Nephron progenitor cell (in vitro differentiated cells): ENCODE measurements at regions not wholly inside any gene's neighbourhood (a gene's known extent, or its start where the extent isn't known, plus 50 kb on each side); places are given as distances from the start of the nearest gene placed in this dataset.

Source experiments
- DNase-seq: peaks from one replicate; pipeline ENCODE4 v3.0.0; 2021
- H3K27ac Mint-ChIP-seq: 2 replicates; pipeline ENCODE4 v1.8.0; 2021; ENCODE audit warnings: mild to moderate bottlenecking, moderate library complexity, mixed read lengths
- H3K27me3 Mint-ChIP-seq: 2 replicates; pipeline ENCODE4 v1.8.0; 2021; ENCODE audit warnings: mild to moderate bottlenecking, low read depth, mixed read lengths; ENCODE audit not compliant: poor library complexity
- H3K36me3 Mint-ChIP-seq: 2 replicates; pipeline ENCODE4 v1.8.0; 2021; ENCODE audit warnings: low read depth, mixed read lengths
- H3K4me1 Mint-ChIP-seq: 2 replicates; pipeline ENCODE4 v1.8.0; 2021; ENCODE audit warnings: mixed read lengths
- H3K4me3 Mint-ChIP-seq: 2 replicates; pipeline ENCODE4 v1.8.0; 2021; ENCODE audit warnings: mild to moderate bottlenecking, moderate library complexity, mixed read lengths
- H3K9me3 Mint-ChIP-seq: 2 replicates; pipeline ENCODE4 v1.8.0; 2021; ENCODE audit warnings: mild to moderate bottlenecking, moderate library complexity, mixed read lengths
- TF ChIP-seq, protein P1 (sequence below): fragments of 200-600 bp; sonication (generic); IDR thresholded peaks from 2 replicates; pipeline ENCODE4 v1.5.0; 2021; ENCODE audit warnings: antibody characterized with exemption

DNA sequence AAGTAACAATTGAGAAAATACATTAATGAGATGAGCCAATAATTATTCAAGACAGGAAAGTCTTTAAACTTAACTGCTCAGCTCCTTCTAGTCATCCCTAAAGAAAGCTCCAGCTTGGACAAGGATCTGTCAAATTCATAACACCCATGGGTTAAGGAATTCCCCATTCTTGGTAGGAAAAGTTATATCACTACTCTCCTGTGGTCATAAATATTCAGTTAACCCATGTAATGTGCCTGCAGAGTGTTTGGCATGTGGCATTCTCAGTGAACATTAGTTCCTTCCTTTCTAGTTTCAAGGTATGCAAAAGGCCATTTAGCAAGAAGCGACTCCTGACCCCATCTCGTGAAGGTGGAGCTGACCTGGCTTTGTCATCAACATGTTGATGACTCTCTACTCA is 76.7 kb upstream of the VCAM1 start:
- no peak for DNase-seq
- H3K27me3 Mint-ChIP-seq: peaks cover 2% of the 10 kb centered on the region
- no peaks in the 10 kb centered on the region for H3K4me1 Mint-ChIP-seq
- no peaks in the 10 kb centered on the region for H3K36me3 Mint-ChIP-seq
- peaks cover 11% of the 10 kb centered on the region for H3K9me3 Mint-ChIP-seq
- TF ChIP-seq, protein P1, sequence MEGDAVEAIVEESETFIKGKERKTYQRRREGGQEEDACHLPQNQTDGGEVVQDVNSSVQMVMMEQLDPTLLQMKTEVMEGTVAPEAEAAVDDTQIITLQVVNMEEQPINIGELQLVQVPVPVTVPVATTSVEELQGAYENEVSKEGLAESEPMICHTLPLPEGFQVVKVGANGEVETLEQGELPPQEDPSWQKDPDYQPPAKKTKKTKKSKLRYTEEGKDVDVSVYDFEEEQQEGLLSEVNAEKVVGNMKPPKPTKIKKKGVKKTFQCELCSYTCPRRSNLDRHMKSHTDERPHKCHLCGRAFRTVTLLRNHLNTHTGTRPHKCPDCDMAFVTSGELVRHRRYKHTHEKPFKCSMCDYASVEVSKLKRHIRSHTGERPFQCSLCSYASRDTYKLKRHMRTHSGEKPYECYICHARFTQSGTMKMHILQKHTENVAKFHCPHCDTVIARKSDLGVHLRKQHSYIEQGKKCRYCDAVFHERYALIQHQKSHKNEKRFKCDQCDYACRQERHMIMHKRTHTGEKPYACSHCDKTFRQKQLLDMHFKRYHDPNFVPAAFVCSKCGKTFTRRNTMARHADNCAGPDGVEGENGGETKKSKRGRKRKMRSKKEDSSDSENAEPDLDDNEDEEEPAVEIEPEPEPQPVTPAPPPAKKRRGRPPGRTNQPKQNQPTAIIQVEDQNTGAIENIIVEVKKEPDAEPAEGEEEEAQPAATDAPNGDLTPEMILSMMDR: no peak
- no peak overlapping the region for H3K27ac Mint-ChIP-seq
- no peak overlapping the region for H3K4me3 Mint-ChIP-seq

DNA sequence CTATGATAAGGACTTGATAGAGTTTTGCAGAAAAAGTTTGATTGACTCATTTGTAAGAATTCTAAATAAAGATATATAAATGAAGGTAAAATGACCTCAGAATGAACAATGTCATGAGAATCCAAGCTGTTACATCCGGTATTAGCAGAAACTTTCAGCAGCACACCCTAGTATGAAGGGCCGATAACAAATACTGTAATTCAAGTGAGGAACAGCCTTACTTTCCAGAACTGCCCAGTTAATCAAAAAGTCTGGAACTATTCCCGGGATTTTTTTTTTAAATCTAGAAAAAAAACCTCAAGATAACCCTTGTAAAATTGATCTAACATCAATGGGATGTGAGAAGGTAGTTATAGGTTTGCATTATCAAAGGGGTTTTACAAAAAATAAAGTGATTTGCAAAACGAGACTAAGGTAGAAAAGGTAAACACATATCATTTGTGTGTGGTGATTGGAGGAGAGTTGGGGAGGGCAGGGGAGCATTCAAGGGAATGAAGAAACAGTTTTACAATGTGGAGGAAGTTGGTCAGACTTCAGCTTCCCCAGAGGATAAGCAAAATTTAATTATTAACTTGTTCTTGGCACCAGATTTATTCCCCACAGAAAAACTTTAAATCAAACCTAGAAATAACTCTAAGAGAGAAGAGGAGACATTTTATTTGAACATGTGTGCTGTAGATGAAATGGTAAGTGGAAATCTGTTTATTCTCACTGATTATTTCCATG is 75.9 kb upstream of the VCAM1 start:
- DNase-seq: no peak
- Mint-ChIP-seq H3K27me3 (peaks cover 3% of the 10 kb centered on the region), H3K9me3 (peaks cover 14% of the 10 kb centered on the region), H3K4me3 (no peak overlapping the region), H3K27ac (no peak overlapping the region), H3K36me3 (no peaks in the 10 kb centered on the region), H3K4me1 (no peaks in the 10 kb centered on the region)
- TF ChIP-seq, protein P1: no peak

DNA sequence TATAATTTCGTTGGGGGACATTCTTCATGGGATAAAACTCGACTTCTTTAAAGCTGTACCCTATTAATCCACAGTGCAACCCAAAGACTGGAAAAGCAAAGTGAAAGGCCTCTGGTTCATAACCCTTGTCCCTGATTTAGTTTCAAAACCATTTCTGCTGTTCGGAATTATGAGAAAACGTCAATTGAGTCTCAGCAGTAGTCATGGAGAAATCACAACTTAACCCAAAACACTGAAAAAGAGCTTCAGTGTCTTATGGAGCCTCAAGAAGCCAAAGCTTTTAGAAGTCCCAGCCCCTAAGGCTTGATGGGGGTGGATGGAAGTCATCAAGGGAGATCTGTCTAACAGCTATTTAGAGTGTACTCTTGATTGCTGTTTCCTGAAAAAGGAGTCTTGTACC is 73.5 kb upstream of the VCAM1 start:
- H3K9me3 Mint-ChIP-seq: peaks cover 31% of the 10 kb centered on the region
- no peak overlapping the region for H3K27ac Mint-ChIP-seq
- H3K36me3 Mint-ChIP-seq: no peaks in the 10 kb centered on the region
- TF ChIP-seq, protein P1: no peak
- no peaks in the 10 kb centered on the region for H3K4me1 Mint-ChIP-seq
- DNase-seq: no peak
- H3K27me3 Mint-ChIP-seq: peaks cover 3% of the 10 kb centered on the region
- H3K4me3 Mint-ChIP-seq: no peak overlapping the region

DNA sequence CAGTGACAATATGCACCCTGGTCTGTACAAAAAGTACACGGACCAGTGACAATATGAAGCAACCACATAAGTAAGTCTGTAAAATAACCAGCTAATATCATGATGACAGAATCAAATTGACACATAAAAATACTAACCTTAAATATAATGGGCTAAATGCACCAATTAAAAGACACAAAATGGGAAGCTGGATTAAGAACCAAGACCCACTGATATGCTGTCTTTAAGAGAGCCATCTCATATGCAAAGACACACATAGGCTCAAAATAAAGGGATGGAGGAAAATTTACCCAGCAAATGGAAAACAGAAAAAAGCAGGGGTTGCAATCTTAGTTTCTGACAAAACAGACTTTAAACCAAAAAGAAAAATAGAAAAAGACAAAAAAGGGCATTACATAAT is 70.4 kb upstream of the VCAM1 start:
- H3K27me3 Mint-ChIP-seq: peaks cover 7% of the 10 kb centered on the region
- TF ChIP-seq, protein P1: no peak
- H3K4me3 Mint-ChIP-seq: no peak overlapping the region
- no peaks in the 10 kb centered on the region for H3K36me3 Mint-ChIP-seq
- DNase-seq: no peak
- H3K4me1 Mint-ChIP-seq: no peaks in the 10 kb centered on the region
- no peak overlapping the region for H3K27ac Mint-ChIP-seq
- peaks cover 31% of the 10 kb centered on the region for H3K9me3 Mint-ChIP-seq

DNA sequence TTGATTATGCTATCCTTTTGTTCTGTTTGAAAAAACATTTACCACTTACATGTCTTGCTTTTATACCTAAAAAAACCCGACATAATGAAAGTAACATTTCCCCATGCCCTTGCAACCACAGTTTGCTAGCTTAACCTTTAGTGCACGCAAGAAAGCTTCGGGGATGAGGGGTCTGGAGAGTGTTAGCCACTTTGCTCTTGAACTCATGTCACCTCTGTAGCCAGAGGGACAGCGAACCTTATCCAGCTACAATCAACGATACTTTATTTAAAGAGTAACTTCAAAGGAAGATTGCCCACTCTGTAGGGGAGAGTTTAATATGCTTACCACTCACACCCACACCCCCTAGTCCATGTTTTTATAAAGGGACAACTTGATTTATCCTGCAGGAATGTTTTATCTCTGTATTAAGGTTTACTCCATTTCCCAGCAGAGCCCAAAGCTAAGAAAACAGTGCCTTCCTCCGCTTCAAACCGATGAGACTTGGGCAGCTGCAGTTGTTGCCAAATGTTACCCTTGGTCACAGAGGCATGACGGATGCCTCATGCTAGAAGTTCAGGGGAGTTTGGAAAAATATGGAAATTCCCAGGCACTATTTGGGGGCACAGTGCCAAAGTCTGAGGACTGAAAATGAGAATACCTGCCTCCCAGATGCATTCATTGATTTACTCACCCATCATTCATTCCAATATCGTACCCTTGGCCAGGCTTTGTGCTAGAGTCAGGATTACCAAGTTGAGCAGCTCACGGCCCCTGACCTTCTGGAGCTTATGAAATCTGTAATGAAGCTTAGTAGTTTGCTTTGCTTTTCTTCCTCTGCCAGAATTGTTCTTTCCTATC is 61.4 kb upstream of the VCAM1 start:
- Mint-ChIP-seq H3K27me3 (peaks cover 3% of the 10 kb centered on the region), H3K9me3 (no peaks in the 10 kb centered on the region), H3K4me1 (peaks cover 18% of the 10 kb centered on the region), H3K4me3 (no peak overlapping the region), H3K36me3 (no peaks in the 10 kb centered on the region), H3K27ac (peak overlapping the region; percentile 30)
- DNase-seq: no peak
- TF ChIP-seq, protein P1: no peak

DNA sequence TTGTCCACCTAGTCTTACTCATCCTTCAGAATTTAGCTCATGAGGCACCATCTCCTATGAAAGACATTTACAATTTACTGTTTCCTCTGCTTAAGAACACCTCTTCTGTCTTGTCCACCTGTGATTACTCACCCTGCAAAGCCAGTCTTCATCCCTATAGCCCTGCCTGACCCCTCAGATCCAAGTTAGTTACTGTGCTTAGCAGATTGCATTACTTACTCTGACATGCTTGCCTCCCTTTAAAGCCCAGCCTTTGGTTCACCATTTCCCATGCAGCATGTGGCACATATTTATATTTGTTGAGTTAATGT is 60.9 kb upstream of the VCAM1 start:
- no peak for DNase-seq
- peaks cover 3% of the 10 kb centered on the region for H3K27me3 Mint-ChIP-seq
- peaks cover 18% of the 10 kb centered on the region for H3K4me1 Mint-ChIP-seq
- peaks cover 2% of the 10 kb centered on the region for H3K9me3 Mint-ChIP-seq
- H3K4me3 Mint-ChIP-seq: no peak overlapping the region
- peak overlapping the region; percentile 28 for H3K27ac Mint-ChIP-seq
- no peaks in the 10 kb centered on the region for H3K36me3 Mint-ChIP-seq
- TF ChIP-seq, protein P1: no peak
